GM21360 (cell line): ENCODE measurements at regions not wholly inside any gene's neighbourhood (a gene's known extent, or its start where the extent isn't known, plus 50 kb on each side); places are given as distances from the start of the nearest gene placed in this dataset.

ENCODE experiments used
- ATAC-seq: cut with Tn5 transposase; IDR thresholded peaks from one replicate; pipeline ENCODE4 v1.9.1; 2021; ENCODE audit warnings: mild to moderate bottlenecking, moderate library complexity; ENCODE audit not compliant: unreplicated experiment

GRCh38 chr17:79295307-79295706, 220.7 kb downstream of the ENGASE start:
- no peak for ATAC-seq

DNA sequence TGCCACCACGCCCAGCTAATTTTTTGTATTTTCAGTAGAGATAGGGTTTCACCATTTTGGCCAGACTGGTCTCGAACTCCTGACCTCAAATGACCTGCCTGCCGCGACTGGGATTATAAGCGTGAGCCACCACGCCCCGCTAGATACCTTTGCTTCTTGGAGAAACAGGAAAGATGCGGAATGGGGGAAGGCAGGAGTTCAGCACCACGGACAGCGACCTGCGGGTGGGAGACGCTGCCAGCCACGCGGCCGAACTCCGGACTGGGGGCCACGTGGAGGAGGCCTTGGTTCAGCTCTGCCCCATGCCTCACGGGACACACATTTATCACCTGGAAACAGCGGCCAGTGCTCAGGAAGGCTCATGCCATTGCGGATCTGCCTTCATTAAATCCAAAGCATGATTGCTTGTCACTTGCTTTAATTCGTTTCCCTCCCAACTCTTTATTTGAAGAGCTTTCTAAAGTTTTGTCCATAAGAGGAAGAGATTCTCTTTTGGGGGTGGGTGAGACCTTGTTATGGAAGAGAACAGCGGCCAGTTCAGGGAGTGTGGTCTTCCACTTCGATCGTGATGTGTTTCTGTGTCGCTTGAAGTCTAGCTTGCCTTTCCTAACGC, 219.9 kb downstream of the ENGASE start:
- no peak for ATAC-seq

DNA sequence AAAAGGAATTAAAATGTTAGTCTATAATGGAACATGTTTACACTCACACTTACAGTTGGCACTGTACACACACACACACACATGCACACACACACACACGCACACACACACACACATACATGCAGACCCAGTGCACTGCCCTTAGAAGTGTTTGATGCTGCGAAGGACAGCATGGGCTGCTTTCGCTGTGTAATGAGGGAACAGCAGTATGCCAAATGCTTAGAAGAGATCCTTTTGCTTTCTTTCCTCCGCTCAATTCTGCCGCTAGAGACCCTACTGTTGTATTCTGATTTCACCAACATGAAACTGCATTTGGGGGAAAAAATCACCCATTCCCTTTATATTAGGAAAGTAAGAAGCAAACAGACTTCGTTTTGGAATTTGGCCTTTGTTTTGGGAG, 217.9 kb downstream of the ENGASE start:
- no peak for ATAC-seq

DNA sequence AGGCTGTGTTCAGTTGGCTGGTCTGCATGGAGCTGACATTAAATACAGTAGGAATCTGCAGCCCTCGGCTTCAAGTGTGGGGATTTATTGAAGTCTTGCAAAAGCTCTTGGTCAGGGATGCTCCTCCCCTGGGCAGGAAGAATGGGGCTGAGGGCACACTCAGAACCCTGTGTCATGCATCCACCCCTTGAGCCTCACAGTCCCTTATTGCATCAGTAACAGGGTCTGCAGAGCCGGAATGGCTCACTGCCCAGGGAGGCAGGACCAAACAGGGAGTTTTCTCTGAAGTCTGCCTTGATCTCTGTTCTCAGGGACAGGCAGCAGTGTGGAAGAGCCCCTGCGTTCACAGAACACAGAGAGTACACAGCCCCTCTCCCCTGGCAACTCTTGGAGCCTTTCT, 216.8 kb downstream of the ENGASE start:
- ATAC-seq = no peak

DNA sequence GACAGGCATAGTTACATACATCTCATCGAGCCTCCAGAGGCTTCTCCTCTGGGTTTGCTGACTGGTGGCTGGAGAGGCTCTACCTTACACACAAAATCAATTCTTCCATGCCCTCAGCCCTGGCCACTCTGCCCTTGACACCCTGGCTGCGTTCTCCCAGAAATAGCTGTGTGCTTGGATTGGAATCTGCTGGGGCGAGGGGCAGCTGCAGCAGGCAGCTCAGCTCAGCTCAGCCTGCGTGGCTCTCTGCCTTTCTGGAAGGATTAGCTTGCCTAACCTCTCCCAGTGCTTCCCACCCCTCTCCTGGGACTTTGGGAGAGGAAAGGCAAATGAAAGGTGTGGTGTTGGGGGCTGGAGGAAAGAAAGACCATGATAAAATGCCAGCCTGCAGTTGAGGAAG, 216.1 kb downstream of the ENGASE start:
- ATAC-seq = no peak

DNA sequence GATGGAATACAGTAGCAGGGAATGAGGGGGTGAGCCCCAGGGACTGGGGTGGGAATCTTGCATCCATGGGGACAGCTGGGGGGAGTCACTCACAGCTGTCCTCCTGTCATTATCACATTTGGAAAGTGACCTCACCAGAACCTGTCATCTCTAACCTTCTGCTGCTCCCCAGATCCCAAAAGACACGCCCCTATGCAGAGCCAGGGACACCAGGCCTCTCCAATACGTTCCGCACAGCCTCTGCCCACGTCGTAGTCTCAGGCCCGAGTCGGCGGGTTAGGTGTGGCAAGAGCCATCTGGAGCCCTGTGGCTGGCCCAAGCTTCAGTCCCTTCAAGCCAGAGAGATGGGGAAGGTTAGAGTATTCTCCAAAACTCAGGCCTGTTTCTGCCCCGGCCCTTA, 214.3 kb downstream of the ENGASE start:
- no peak for ATAC-seq

DNA sequence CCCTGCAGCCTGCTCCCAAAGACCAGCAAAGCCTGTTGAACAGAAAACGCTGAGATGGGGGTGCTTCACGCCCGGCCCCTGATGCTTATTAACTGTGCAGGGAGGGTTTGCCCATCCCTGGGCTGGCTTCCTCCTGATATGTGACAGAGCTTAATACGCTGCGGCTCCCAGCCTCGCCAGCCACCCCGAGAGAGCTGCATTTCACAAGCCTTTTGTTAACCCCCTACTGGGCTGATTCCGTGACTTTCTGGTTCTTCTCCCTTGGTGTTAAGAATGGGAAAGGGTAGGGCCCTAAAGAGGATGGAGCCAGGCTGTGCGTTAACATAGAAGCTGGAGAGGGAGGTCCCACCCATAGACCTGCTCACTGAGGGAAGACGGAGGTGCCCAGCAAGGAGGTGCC, 211.8 kb downstream of the ENGASE start:
- no peak for ATAC-seq

GRCh38 chr17:79285973-79286372, 211.3 kb downstream of the ENGASE start:
- ATAC-seq = no peak

- no peak for ATAC-seq
These were observed 207.7 kb downstream of the ENGASE start for GRCh38 chr17:79282294-79282693.

DNA sequence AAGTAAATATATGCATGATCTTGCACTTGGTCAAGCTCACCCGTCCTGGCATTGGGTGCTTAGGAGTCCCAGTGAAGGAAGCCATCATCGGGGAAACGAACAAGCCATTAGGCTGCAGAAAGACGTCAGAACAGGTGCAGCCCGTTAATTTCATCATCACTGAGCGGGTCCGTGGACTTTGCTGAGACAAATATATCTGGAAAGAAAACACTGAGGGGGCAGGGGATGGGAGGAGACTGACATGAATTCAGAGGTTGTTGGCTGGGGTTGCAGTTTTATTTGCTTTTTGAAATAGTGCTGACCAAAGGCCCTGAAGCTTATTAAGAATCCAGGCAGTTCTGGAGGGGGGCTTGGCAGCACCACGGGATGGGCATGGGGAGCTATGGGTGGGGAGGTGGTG, 207.2 kb downstream of the ENGASE start:
- no peak for ATAC-seq

DNA sequence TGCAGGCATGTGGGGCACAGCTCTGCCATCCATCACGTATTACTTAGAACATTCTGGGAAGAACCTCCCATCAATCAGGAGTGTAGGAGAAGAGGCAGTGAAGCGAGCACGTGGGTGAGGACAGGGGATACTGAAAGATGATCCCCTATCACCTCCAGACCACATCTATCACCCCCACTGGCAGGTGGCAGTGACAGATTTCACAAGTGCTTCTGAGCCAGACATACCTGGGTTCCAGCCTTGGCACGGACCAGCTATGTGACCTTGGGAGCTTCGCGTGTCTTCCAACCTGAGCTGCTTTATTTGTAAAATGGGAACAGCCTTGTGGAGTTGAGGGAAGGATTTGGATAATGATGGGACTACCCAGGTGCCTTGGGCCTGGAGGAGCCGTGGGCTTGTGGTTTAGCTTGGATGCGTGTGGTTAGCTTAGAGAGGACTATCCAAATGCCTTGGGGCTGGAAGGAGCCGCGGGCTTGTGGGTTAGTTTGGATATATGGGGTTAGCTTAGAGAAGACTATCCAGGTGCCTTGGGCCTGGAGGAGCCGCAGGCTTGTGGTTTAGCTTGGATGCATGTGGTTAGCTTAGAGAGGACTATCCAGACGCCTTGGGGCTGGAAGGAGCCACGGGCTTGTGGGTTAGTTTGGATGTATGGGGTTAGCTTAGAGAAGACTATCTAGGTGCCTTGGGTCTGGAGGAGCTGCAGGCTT, 206.4 kb downstream of the ENGASE start:
- no peak for ATAC-seq

DNA sequence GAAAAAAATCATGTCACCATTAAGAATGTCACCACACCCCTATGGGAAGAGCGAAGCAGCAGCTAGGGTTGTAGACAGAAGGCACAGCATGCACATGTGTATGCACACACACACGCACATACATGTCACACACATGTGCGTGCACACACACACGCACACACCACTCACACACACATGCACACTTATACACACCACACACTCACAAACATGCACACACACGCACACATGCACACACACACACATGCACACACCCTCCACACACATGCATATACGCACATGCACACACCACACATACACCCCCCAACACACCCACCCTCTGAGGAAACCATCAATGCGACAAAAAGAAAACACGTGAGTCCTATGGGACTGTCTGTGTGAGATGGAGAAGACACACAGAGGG, 205.4 kb downstream of the ENGASE start:
- ATAC-seq = no peak

- ATAC-seq = no peak
These were observed 204.7 kb downstream of the ENGASE start for GRCh38 chr17:79279320-79279719.

DNA sequence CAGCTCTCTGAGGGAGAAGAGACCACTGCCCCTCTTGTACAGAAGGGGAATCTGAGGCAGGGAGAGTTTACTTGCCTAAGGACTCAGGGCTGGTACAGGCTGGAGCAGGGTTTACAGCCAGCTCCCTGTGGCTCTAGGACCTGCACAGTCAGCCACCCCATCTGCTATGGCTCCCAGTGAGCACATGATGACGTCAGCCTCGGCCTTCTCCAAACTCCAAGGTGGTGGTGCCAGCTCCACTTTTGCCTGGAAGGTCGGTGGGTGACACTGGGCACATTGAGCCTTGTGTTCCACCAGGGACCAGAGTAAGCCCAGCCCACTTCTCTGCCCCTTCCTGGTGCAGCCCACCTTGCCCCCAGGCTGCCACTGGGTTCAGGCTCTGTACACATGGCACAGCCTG, 202.2 kb downstream of the ENGASE start:
- ATAC-seq = no peak

DNA sequence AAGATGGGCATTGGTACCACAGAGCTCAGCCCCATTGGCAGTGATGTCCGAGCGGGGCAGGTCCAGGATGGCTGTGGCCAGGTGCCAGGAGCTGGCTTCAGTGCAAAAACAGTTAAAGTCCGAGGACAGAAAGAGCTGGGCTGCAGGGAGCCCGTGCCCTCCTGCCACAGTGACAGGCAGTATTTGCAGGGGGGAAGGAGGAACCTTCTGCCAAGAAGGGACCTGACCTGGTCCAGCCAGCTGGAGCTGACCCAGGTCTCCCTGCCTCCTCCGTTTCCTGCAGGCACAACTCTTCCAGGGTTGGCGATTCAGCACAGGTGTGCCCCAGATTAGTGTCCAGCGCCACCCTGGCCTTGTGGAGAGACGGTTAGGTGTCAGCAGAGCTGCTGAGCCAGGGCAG, 199.0 kb downstream of the ENGASE start:
- no peak for ATAC-seq

- no peak for ATAC-seq
These were observed 198.1 kb downstream of the ENGASE start for GRCh38 chr17:79272666-79273219.

GRCh38 chr17:79272220-79272619, 197.6 kb downstream of the ENGASE start:
- no peak for ATAC-seq

DNA sequence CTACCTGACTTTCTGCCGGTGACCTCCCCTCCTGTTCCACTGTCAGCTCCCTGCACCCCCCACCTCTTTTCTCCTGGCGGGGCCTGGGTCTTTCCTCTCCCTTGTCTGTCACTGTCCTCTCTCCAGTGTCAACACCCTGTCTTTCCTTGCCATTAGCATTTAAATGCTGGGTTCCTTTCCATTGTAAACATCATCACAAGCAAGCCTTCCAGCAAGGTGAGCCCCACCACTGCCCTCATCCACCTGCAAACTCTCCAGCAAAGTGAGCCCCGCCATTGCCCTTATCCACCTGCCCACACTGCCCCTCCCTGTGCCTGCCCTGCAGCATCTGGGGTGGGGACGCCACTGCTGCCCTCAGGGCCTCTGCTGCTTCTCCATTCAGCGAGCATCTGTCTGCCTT, 195.0 kb downstream of the ENGASE start:
- no peak for ATAC-seq

- ATAC-seq = no peak
These were observed 188.6 kb downstream of the ENGASE start for GRCh38 chr17:79263191-79263590.

- no peak for ATAC-seq
These were observed 188.0 kb downstream of the ENGASE start for GRCh38 chr17:79262624-79263023.

DNA sequence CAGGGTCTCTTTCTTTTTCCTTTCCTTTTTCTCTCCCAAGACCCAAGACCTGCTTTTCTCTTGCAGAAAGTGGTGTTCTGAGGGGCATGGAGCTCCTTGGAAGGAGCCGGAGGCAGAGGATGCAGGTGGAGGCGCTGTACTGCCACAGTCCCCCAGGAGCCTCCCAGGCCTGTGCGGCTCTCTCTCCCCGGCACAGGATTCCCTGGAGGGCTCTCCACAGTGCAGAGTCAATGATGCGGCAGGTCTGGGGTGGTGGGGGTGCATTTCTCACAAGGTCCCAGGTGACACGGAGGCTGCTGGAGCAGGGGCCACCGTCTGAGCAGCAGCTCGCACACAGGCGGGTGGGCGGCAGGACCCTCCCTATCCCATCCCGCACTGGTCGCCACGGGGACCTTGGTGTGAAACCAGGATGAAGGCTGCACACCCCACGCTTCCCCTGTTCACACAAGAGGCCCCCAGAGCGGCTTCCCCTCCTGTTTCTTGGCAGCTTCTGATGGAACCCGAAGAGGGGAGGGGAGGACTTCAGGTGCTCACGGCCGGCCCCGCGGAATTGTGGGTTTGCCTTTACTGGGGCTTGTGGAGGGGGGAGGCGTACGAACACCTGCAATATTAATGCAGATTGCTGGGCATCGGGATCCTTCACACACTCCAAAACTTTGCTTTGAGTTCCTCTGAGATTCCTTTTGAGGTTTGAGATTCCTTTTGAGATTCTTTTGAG, 186.9 kb downstream of the ENGASE start:
- no peak for ATAC-seq

DNA sequence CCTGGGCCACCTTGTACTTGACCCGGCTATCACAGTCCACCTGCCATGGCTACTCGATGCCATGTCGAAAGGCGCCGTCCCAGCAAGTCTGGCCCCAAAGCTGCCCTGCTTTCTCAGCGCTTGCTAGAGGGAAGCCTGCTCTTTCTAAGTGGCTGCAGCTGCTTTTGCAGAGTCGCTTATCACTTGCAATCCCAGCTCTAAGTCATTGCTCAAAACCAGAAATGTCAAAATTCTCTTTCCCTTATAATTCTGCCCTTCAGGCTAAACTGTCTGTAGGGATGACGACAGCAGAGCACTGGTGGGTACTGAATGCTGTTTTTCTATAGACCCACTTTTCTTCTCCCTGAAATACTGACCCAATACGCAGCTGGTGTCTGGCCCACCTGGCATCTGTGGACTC, 184.2 kb downstream of the ENGASE start:
- ATAC-seq = no peak
